NCI-H1092 treated with DMSO at 0.1 percent for 48 hours (cell line): ENCODE measurements at regions not wholly inside any gene's neighbourhood (a gene's known extent, or its start where the extent isn't known, plus 50 kb on each side); places are given as distances from the start of the nearest gene placed in this dataset.

Experiments used
- DNase-seq: peaks from one replicate; lab custom pipeline; 2025; lab: John Stamatoyannopoulos, UW

- no peak for DNase-seq
These were observed 258.9 kb downstream of the TAF11L14 start for GRCh38 chr5:17893026-17893635.

- DNase-seq, result no peak
These were observed 261.2 kb downstream of the TAF11L14 start for GRCh38 chr5:17895288-17896033.

GRCh38 chr5:17896605-17897004, 262.3 kb downstream of the TAF11L14 start:
- no peak for DNase-seq

GRCh38 chr5:17897776-17898175, 263.5 kb downstream of the TAF11L14 start:
- DNase-seq, result no peak

- no peak for DNase-seq
These were observed 264.5 kb downstream of the TAF11L14 start for GRCh38 chr5:17898766-17899165.

GRCh38 chr5:17907094-17907493, 272.8 kb downstream of the TAF11L14 start:
- no peak for DNase-seq

- no peak for DNase-seq
These were observed 276.1 kb downstream of the TAF11L14 start for GRCh38 chr5:17910318-17910717.

GRCh38 chr5:17912794-17913193, 278.5 kb downstream of the TAF11L14 start:
- DNase-seq, result no peak

GRCh38 chr5:17916446-17916845, 282.2 kb downstream of the TAF11L14 start:
- no peak for DNase-seq

GRCh38 chr5:17917465-17917864, 283.2 kb downstream of the TAF11L14 start:
- DNase-seq, result no peak

- DNase-seq, result no peak
These were observed 284.3 kb downstream of the TAF11L14 start for GRCh38 chr5:17918373-17919104.

- DNase-seq, result no peak
These were observed 291.0 kb downstream of the TAF11L14 start for GRCh38 chr5:17925276-17925675.

- no peak for DNase-seq
These were observed 294.3 kb downstream of the TAF11L14 start for GRCh38 chr5:17928581-17928981.

- no peak for DNase-seq
These were observed 294.9 kb downstream of the TAF11L14 start for GRCh38 chr5:17929171-17929570.

- DNase-seq, result no peak
These were observed 296.1 kb downstream of the TAF11L14 start for GRCh38 chr5:17930346-17930745.

GRCh38 chr5:17944046-17944445, 309.8 kb downstream of the TAF11L14 start:
- DNase-seq, result no peak

- no peak for DNase-seq
These were observed 312.8 kb downstream of the TAF11L14 start for GRCh38 chr5:17947029-17947428.

- no peak for DNase-seq
These were observed 317.3 kb downstream of the TAF11L14 start for GRCh38 chr5:17951392-17952169.

GRCh38 chr5:17952231-17952630, 318.0 kb downstream of the TAF11L14 start:
- DNase-seq, result no peak

- no peak for DNase-seq
These were observed 329.8 kb downstream of the TAF11L14 start for GRCh38 chr5:17964067-17964466.

- peak; percentile 33 for DNase-seq
These were observed 332.6 kb downstream of the TAF11L14 start for GRCh38 chr5:17966640-17967402.

GRCh38 chr5:17976404-17976803, 342.1 kb downstream of the TAF11L14 start:
- no peak for DNase-seq
